ENCODE measurements at regions not wholly inside any gene's neighbourhood (a gene's known extent, or its start where the extent isn't known, plus 50 kb on each side); places are given as distances from the start of the nearest gene placed in this dataset.

DNA sequence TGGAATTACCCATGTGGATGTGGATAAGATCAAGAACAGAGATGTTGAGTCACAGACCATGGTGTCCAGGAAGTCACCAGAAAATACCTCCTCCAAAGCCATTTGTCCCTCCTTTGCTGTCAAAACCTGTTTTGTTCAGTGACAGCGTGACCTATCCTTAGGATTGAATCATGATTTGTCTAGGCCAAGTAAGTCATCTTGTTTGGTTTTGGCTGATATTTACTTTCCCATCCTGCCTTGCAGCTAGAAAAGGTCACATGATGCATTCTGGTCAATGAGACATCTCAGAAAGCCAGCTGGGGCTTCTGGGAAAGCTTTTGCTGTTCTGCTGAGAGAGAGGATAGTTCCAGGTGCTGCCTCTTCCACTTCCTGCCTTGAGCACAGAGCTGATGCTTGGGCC lies 225.3 kb upstream of the ZMIZ1 start:
- BruUV-seq (replicated peaks): no TSS peak
- Histone ChIP-seq H3K79me2 (ENCODE audit: insufficient read depth, low read depth, low read length) (no peaks in the 10 kb centered on the region), H3K4me2 (ENCODE audit: low read length) (no peak overlapping the region), H3K4me3 (ENCODE audit: low read depth, low read length, poor library complexity, severe bottlenecking) (no peak overlapping the region), H3K4me1 (ENCODE audit: insufficient read depth, low read length, poor library complexity, severe bottlenecking) (no peaks in the 10 kb centered on the region), H3K36me3 (ENCODE audit: insufficient read depth, low read length) (no peaks in the 10 kb centered on the region), H3K27ac (ENCODE audit: low read depth, low read length, poor library complexity, severe bottlenecking) (no peak overlapping the region), H3K9me2 (ENCODE audit: insufficient read depth, low read length) (no peaks in the 10 kb centered on the region), H4K20me1 (ENCODE audit: insufficient read depth, low read length) (no peaks in the 10 kb centered on the region), H2AFZ (ENCODE audit: low read length) (no peak overlapping the region), H3K9me3 (ENCODE audit: low read length) (no peaks in the 10 kb centered on the region; the same call in 1 of the 2 replicates)
- intact Hi-C loops (cut with micrococcal nuclease; ENCODE audit: unreplicated experiment): no loop called here
- TF ChIP-seq, protein P1, sequence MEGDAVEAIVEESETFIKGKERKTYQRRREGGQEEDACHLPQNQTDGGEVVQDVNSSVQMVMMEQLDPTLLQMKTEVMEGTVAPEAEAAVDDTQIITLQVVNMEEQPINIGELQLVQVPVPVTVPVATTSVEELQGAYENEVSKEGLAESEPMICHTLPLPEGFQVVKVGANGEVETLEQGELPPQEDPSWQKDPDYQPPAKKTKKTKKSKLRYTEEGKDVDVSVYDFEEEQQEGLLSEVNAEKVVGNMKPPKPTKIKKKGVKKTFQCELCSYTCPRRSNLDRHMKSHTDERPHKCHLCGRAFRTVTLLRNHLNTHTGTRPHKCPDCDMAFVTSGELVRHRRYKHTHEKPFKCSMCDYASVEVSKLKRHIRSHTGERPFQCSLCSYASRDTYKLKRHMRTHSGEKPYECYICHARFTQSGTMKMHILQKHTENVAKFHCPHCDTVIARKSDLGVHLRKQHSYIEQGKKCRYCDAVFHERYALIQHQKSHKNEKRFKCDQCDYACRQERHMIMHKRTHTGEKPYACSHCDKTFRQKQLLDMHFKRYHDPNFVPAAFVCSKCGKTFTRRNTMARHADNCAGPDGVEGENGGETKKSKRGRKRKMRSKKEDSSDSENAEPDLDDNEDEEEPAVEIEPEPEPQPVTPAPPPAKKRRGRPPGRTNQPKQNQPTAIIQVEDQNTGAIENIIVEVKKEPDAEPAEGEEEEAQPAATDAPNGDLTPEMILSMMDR (conservative IDR thresholded peaks at IDR 0.05; ENCODE audit: low read length): no peak
- TF ChIP-seq EZH2phosphoT487 (IDR thresholded peaks at IDR 0.05; ENCODE audit: borderline replicate concordance, low read depth, low read length): no peak
- ChIA-PET POLR2A (interaction anchor here (0.7 kb wide), 1 partner anchor 40 kb away, joined by 3 read pairs; no protein-coding TSS in a partner anchor), CTCF (ENCODE audit: unreplicated experiment) (no interaction called here)
- no peak for DNase-seq (ENCODE audit: low spot score)

DNA sequence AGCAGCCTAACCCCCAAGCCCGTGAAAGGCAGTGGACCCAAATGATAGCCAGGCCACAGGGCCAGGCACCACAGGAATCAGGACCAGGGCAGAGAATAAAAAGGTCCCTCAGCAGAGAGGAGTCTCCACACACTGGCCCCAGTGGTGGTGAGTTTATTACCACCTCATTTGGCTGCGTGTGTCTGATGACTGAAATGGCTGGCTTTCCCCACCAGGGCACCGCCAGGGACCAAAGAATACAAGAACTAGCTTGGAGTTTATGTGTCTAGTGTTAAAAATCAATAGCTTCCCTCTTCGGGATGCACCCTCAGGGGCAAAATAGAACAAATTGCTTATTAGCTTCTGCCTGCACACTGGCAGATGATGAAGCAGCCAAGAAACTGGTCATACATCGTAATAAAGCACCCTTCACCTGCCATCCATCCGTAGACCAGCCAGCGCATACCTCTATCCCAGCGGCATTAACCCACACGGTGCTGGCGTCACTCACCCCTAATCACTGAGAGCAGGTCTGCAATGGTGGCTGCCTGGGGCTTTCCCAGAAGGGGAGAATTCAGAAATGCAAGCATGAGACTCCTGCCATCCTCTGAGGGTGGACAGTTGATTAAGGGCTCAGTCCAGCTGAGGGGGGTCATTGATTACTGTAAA lies 223.7 kb upstream of the ZMIZ1 start:
- Histone ChIP-seq H3K79me2 (ENCODE audit: insufficient read depth, low read depth, low read length) (no peaks in the 10 kb centered on the region), H3K4me2 (ENCODE audit: low read length) (no peak overlapping the region), H3K9me2 (ENCODE audit: insufficient read depth, low read length) (no peaks in the 10 kb centered on the region), H3K27ac (ENCODE audit: low read depth, low read length, poor library complexity, severe bottlenecking) (no peak overlapping the region), H3K4me1 (ENCODE audit: insufficient read depth, low read length, poor library complexity, severe bottlenecking) (no peaks in the 10 kb centered on the region), H3K36me3 (ENCODE audit: insufficient read depth, low read length) (no peaks in the 10 kb centered on the region), H3K4me3 (ENCODE audit: low read depth, low read length, poor library complexity, severe bottlenecking) (no peak overlapping the region), H3K9me3 (ENCODE audit: low read length) (no peaks in the 10 kb centered on the region; the same call in 1 of the 2 replicates), H2AFZ (ENCODE audit: low read length) (no peak overlapping the region), H4K20me1 (ENCODE audit: insufficient read depth, low read length) (no peaks in the 10 kb centered on the region)
- no TSS peak for BruUV-seq (replicated peaks)
- DNase-seq (ENCODE audit: low spot score): no peak
- ChIA-PET CTCF (ENCODE audit: unreplicated experiment) (no interaction called here), POLR2A (no interaction called here)
- no peak for TF ChIP-seq EZH2phosphoT487 (IDR thresholded peaks at IDR 0.05; ENCODE audit: borderline replicate concordance, low read depth, low read length)
- TF ChIP-seq, protein P1 (conservative IDR thresholded peaks at IDR 0.05; ENCODE audit: low read length): no peak
- intact Hi-C loops (cut with micrococcal nuclease; ENCODE audit: unreplicated experiment): no loop called here

DNA sequence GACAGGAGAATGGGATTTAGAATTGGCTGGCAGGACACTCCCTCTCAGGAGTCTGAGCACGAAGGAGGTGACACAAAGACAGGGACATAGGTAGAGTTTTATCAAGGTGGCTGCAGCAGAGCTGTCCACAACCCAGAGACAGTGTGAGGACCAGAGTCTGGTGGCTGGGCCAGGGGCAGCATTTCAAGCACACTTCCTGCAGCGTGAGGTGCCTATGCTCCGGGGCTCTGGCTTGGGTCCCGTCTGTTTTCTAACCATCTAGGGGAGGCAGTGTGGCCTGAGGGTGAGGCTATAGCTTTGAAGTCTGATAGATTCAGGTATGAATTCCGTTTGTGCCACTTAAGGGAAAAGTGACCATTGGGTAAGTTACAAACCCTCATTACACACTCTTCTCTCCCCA lies 222.7 kb upstream of the ZMIZ1 start:
- H3K9me3 ChIP-seq (ENCODE audit: low read length): no peaks in the 10 kb centered on the region; the same call in 1 of the 2 replicates
- H3K27ac ChIP-seq (ENCODE audit: low read depth, low read length, poor library complexity, severe bottlenecking): no peak overlapping the region
- no peak overlapping the region for H2AFZ ChIP-seq (ENCODE audit: low read length)
- no peak overlapping the region for H3K4me3 ChIP-seq (ENCODE audit: low read depth, low read length, poor library complexity, severe bottlenecking)
- intact Hi-C loops (cut with micrococcal nuclease; ENCODE audit: unreplicated experiment): no loop called here
- no peak for DNase-seq (ENCODE audit: low spot score)
- no peaks in the 10 kb centered on the region for H3K4me1 ChIP-seq (ENCODE audit: insufficient read depth, low read length, poor library complexity, severe bottlenecking)
- H3K9me2 ChIP-seq (ENCODE audit: insufficient read depth, low read length): no peaks in the 10 kb centered on the region
- no TSS peak for BruUV-seq (replicated peaks)
- POLR2A ChIA-PET: no interaction called here
- no peaks in the 10 kb centered on the region for H3K79me2 ChIP-seq (ENCODE audit: insufficient read depth, low read depth, low read length)
- H3K36me3 ChIP-seq (ENCODE audit: insufficient read depth, low read length): no peaks in the 10 kb centered on the region
- no peak overlapping the region for H3K4me2 ChIP-seq (ENCODE audit: low read length)
- TF ChIP-seq, protein P1 (conservative IDR thresholded peaks at IDR 0.05; ENCODE audit: low read length): no peak
- no peak for TF ChIP-seq EZH2phosphoT487 (IDR thresholded peaks at IDR 0.05; ENCODE audit: borderline replicate concordance, low read depth, low read length)
- CTCF ChIA-PET (ENCODE audit: unreplicated experiment): no interaction called here
- H4K20me1 ChIP-seq (ENCODE audit: insufficient read depth, low read length): no peaks in the 10 kb centered on the region

Measured in OCI-LY7 (cell line).